MM.1S (cell line): ENCODE measurements at regions not wholly inside any gene's neighbourhood (a gene's known extent, or its start where the extent isn't known, plus 50 kb on each side); places are given as distances from the start of the nearest gene placed in this dataset.

Experiments used
- CTCF ChIP-seq: fragments of 300-600 bp; sonication (generic); IDR thresholded peaks from 2 replicates; pipeline ENCODE4 v1.5.1; 2016; ENCODE audit warnings: antibody characterized with exemption, low read length, mixed read lengths
- EZH2 ChIP-seq: fragments of 300-600 bp; sonication (generic); optimal IDR thresholded peaks from 2 replicates; pipeline ENCODE3; 2017; ENCODE audit warnings: low read depth, mild to moderate bottlenecking, antibody characterized with exemption, low read length, mixed read lengths
- EZH2phosphoT487 ChIP-seq: fragments of 300-600 bp; sonication (generic); IDR thresholded peaks from 2 replicates; pipeline ENCODE4 v1.6.1; 2018; ENCODE audit warnings: antibody characterized with exemption, low read length

GRCh38 chr18:44273298-44273697 lies 407.4 kb upstream of the SETBP1 start:
- no peak for TF ChIP-seq EZH2
- no peak for TF ChIP-seq CTCF
- no peak for TF ChIP-seq EZH2phosphoT487
